ENCODE measurements at regions not wholly inside any gene's neighbourhood (a gene's known extent, or its start where the extent isn't known, plus 50 kb on each side); places are given as distances from the start of the nearest gene placed in this dataset.
A peak's percentile ranks its signal among the peaks of the same experiment; 100 is the strongest.

- TF ChIP-seq, protein P1, sequence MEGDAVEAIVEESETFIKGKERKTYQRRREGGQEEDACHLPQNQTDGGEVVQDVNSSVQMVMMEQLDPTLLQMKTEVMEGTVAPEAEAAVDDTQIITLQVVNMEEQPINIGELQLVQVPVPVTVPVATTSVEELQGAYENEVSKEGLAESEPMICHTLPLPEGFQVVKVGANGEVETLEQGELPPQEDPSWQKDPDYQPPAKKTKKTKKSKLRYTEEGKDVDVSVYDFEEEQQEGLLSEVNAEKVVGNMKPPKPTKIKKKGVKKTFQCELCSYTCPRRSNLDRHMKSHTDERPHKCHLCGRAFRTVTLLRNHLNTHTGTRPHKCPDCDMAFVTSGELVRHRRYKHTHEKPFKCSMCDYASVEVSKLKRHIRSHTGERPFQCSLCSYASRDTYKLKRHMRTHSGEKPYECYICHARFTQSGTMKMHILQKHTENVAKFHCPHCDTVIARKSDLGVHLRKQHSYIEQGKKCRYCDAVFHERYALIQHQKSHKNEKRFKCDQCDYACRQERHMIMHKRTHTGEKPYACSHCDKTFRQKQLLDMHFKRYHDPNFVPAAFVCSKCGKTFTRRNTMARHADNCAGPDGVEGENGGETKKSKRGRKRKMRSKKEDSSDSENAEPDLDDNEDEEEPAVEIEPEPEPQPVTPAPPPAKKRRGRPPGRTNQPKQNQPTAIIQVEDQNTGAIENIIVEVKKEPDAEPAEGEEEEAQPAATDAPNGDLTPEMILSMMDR (IDR thresholded peaks at IDR 0.05): no peak
- TF ChIP-seq POLR2AphosphoS5 (IDR thresholded peaks at IDR 0.05; ENCODE audit: insufficient read depth in 1 of 2, low read depth in 1 of 2): peak in 1 of 2 donors; percentile 18
These were observed 104.3 kb upstream of the RAPGEF2 start for GRCh38 chr4:158998624-158999023.

Measured in vagina (tissue), 2 donors.